ENCODE measurements at regions not wholly inside any gene's neighbourhood (a gene's known extent, or its start where the extent isn't known, plus 50 kb on each side); places are given as distances from the start of the nearest gene placed in this dataset.

- TF ChIP-seq CTCF (IDR thresholded peaks at IDR 0.05; ENCODE audit: poor library complexity) (no peak), EZH2 (IDR thresholded peaks at IDR 0.05; ENCODE audit: borderline replicate concordance) (no peak), EZH2phosphoT487 (IDR thresholded peaks at IDR 0.05; ENCODE audit: low read depth, severe bottlenecking, unreplicated experiment) (no peak)
Measured at GRCh38 chr5:143533475-143533874, 130.0 kb upstream of the NR3C1 start.

Data from hepatocyte (in vitro differentiated cells).